B cell (primary cell): ENCODE measurements at regions not wholly inside any gene's neighbourhood (a gene's known extent, or its start where the extent isn't known, plus 50 kb on each side); places are given as distances from the start of the nearest gene placed in this dataset.

Experiments
- EZH2 ChIP-seq: IDR thresholded peaks from 2 replicates; pipeline ENCODE4 v1.6.1; 2012; ENCODE audit warnings: borderline replicate concordance, low read depth, mild to moderate bottlenecking, moderate library complexity, low read length; ENCODE audit not compliant: insufficient read depth, poor library complexity, severe bottlenecking
- TF ChIP-seq, protein P1 (sequence below): fragments of 200-600 bp; IDR thresholded peaks from one replicate; pipeline ENCODE4 v1.8.0; 2022; ENCODE audit warnings: antibody characterized with exemption, mild to moderate bottlenecking

DNA sequence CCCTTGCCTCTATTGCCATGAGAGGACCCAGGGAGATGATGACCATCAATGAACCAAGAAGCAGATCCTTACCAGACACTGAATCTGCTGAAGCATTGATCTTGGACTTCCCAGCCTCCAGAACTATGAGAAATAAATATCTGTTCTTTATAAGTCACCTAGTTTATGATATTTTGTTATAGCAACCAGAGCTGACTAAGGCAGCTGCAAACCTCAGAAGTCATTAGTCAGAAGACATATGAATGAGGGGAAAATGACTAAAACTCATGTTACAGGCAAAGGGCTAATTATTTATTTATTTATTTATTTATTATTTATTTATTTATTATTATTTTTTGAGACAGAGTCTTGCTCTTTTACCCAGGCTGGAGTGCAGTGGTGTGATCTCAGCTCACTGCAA lies 321.1 kb downstream of the TGFB2 start:
- TF ChIP-seq EZH2, result no peak
- TF ChIP-seq, protein P1, sequence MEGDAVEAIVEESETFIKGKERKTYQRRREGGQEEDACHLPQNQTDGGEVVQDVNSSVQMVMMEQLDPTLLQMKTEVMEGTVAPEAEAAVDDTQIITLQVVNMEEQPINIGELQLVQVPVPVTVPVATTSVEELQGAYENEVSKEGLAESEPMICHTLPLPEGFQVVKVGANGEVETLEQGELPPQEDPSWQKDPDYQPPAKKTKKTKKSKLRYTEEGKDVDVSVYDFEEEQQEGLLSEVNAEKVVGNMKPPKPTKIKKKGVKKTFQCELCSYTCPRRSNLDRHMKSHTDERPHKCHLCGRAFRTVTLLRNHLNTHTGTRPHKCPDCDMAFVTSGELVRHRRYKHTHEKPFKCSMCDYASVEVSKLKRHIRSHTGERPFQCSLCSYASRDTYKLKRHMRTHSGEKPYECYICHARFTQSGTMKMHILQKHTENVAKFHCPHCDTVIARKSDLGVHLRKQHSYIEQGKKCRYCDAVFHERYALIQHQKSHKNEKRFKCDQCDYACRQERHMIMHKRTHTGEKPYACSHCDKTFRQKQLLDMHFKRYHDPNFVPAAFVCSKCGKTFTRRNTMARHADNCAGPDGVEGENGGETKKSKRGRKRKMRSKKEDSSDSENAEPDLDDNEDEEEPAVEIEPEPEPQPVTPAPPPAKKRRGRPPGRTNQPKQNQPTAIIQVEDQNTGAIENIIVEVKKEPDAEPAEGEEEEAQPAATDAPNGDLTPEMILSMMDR, result no peak
